HEK293 (cell line): ENCODE measurements at regions not wholly inside any gene's neighbourhood (a gene's known extent, or its start where the extent isn't known, plus 50 kb on each side); places are given as distances from the start of the nearest gene placed in this dataset.

ENCODE experiments used
- CTCF ChIA-PET: fragments of 350-600 bp; formaldehyde crosslinking; extraction: SDS; loops from one replicate; lab custom pipeline; 2021; ENCODE audit warnings: antibody characterized with exemption; lab: Yijun Ruan, JAX
- POLR2A ChIA-PET: fragments of 300-600 bp; formaldehyde crosslinking; extraction: SDS; loops from one replicate; lab custom pipeline; 2020; ENCODE audit warnings: antibody characterized with exemption, inconsistent platforms; lab: Yijun Ruan, JAX
- H3K27ac ChIP-seq: fragments of 200-500 bp; sonication (Bioruptor generic); 2 replicates; pipeline ENCODE4 v1.5.1; 2014; ENCODE audit warnings: low read depth, low read length, control low read depth, inconsistent platforms; ENCODE audit errors: extremely low read depth
- H3K36me3 ChIP-seq, 2 experiments: fragments of 200-500 bp in 1 of 2; sonication (Bioruptor generic) in 1 of 2; 1 replicate in 1 of 2; 2 replicates in 1 of 2; pipeline ENCODE4 v1.5.1; 2014 to 2017; ENCODE audit warnings: inconsistent platforms in 2 of 2, low read length in 2 of 2; ENCODE audit not compliant: control insufficient read depth in 2 of 2, insufficient read depth in 1 of 2
- H3K4me1 ChIP-seq: fragments of 200-500 bp; sonication (Bioruptor generic); 2 replicates; pipeline ENCODE4 v1.5.1; 2014; ENCODE audit warnings: mild to moderate bottlenecking, low read length, inconsistent platforms; ENCODE audit not compliant: control insufficient read depth, insufficient read depth
- H3K4me3 ChIP-seq: 2 replicates; pipeline ENCODE4 v1.5.1; 2011; ENCODE audit warnings: low read depth, mild to moderate bottlenecking, control low read depth, low read length, moderate library complexity
- H3K9me3 ChIP-seq: fragments of 200-500 bp; sonication (Bioruptor generic); 2 replicates; pipeline ENCODE4 v1.5.1; 2014; ENCODE audit warnings: low read depth, low read length, inconsistent platforms; ENCODE audit not compliant: control insufficient read depth, insufficient read depth
- GLI4 ChIP-seq: fragments of 450-650 bp; formaldehyde crosslinking; IDR thresholded peaks from 2 replicates; pipeline ENCODE4 v1.5.1; 2016; ENCODE audit warnings: missing biosample characterization, missing genetic modification characterization
- MEIS1 ChIP-seq: sonication (generic); formaldehyde crosslinking; IDR thresholded peaks from 2 replicates; pipeline ENCODE4 v1.8.1; 2022; ENCODE audit warnings: missing genetic modification reagents, mild to moderate bottlenecking, borderline replicate concordance
- SETDB1 ChIP-seq: IDR thresholded peaks from one replicate; pipeline ENCODE4 v1.6.1; 2017; ENCODE audit warnings: mild to moderate bottlenecking, low read length, moderate library complexity, mixed read lengths; ENCODE audit not compliant: insufficient read length
- SP2 ChIP-seq: fragments of 450-650 bp; formaldehyde crosslinking; IDR thresholded peaks from 2 replicates; pipeline ENCODE4 v1.5.1; 2016; ENCODE audit warnings: missing biosample characterization, missing genetic modification characterization
- TCF7L2 ChIP-seq: IDR thresholded peaks from 2 replicates; pipeline ENCODE4 v1.6.1; 2011; ENCODE audit warnings: low read depth, mild to moderate bottlenecking, inconsistent platforms, low read length, moderate library complexity, borderline replicate concordance
- ZNF112 ChIP-seq: fragments of 450-650 bp; formaldehyde crosslinking; IDR thresholded peaks from 2 replicates; pipeline ENCODE4 v1.5.0; 2017; ENCODE audit warnings: missing biosample characterization, missing genetic modification characterization
- ZNF266 ChIP-seq: fragments of 450-650 bp; formaldehyde crosslinking; IDR thresholded peaks from 2 replicates; pipeline ENCODE4 v1.5.1; 2016; ENCODE audit warnings: missing biosample characterization, missing genetic modification characterization, low read depth
- ZNF561 ChIP-seq: fragments of 450-650 bp; IDR thresholded peaks from 2 replicates; pipeline ENCODE4 v1.5.1; 2018; ENCODE audit warnings: missing biosample characterization, missing genetic modification characterization, borderline replicate concordance
- ZNF701 ChIP-seq: fragments of 450-650 bp; formaldehyde crosslinking; IDR thresholded peaks from 2 replicates; pipeline ENCODE4 v1.5.1; 2016; ENCODE audit warnings: missing biosample characterization, missing genetic modification characterization
- ZNF776 ChIP-seq: fragments of 450-650 bp; formaldehyde crosslinking; IDR thresholded peaks from 2 replicates; pipeline ENCODE4 v1.5.0; 2017; ENCODE audit warnings: missing biosample characterization, missing genetic modification characterization, borderline replicate concordance
- ZNF791 ChIP-seq: fragments of 450-650 bp; formaldehyde crosslinking; IDR thresholded peaks from 2 replicates; pipeline ENCODE4 v1.5.1; 2016; ENCODE audit warnings: missing biosample characterization, missing genetic modification characterization
- TF ChIP-seq, protein P1 (sequence below): fragments of 450-650 bp; formaldehyde crosslinking; conservative IDR thresholded peaks from 2 replicates; pipeline ENCODE4 v1.5.1; 2016; ENCODE audit warnings: low read depth, missing biosample characterization, missing genetic modification characterization
- TF ChIP-seq, protein P2 (sequence below): fragments of 450-650 bp; formaldehyde crosslinking; IDR thresholded peaks from 2 replicates; pipeline ENCODE4 v1.5.1; 2017; ENCODE audit warnings: missing biosample characterization, missing genetic modification characterization
- TF ChIP-seq, protein P3 (sequence below): fragments of 450-650 bp; formaldehyde crosslinking; IDR thresholded peaks from 2 replicates; pipeline ENCODE4 v1.5.0; 2017; ENCODE audit warnings: missing biosample characterization, missing genetic modification characterization, borderline replicate concordance
- TF ChIP-seq, protein P4 (sequence below): fragments of 450-650 bp; formaldehyde crosslinking; conservative IDR thresholded peaks from 2 replicates; pipeline ENCODE4 v1.5.1; 2016; ENCODE audit warnings: low read depth, missing biosample characterization, missing genetic modification characterization

DNA sequence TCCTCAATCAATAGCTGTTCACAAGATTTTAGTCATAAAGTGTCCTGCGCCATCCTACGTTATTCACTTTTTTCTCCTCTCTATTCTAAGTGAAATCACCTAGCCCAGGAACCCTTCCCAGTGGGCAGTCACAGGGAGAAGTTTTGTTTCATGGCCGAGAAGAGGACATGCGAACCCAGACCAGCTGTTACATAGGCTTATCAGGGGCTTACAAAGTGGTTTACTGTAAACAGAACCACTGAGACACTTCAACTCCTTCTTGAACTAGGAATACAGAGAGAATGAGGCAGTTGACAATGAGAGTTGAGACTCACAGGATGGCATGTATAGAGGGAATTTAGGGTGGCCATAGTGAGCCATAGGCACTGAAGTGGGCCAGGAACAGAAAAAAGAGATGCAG is 246.9 kb upstream of the GLI3 start (continued):
- no peak for TF ChIP-seq ZNF561
- TF ChIP-seq, protein P1, sequence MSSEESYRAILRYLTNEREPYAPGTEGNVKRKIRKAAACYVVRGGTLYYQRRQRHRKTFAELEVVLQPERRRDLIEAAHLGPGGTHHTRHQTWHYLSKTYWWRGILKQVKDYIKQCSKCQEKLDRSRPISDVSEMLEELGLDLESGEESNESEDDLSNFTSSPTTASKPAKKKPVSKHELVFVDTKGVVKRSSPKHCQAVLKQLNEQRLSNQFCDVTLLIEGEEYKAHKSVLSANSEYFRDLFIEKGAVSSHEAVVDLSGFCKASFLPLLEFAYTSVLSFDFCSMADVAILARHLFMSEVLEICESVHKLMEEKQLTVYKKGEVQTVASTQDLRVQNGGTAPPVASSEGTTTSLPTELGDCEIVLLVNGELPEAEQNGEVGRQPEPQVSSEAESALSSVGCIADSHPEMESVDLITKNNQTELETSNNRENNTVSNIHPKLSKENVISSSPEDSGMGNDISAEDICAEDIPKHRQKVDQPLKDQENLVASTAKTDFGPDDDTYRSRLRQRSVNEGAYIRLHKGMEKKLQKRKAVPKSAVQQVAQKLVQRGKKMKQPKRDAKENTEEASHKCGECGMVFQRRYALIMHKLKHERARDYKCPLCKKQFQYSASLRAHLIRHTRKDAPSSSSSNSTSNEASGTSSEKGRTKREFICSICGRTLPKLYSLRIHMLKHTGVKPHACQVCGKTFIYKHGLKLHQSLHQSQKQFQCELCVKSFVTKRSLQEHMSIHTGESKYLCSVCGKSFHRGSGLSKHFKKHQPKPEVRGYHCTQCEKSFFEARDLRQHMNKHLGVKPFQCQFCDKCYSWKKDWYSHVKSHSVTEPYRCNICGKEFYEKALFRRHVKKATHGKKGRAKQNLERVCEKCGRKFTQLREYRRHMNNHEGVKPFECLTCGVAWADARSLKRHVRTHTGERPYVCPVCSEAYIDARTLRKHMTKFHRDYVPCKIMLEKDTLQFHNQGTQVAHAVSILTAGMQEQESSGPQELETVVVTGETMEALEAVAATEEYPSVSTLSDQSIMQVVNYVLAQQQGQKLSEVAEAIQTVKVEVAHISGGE (tag by site-specific recombination), result no peak
- TF ChIP-seq, all 188 proteins: peak for 0

DNA sequence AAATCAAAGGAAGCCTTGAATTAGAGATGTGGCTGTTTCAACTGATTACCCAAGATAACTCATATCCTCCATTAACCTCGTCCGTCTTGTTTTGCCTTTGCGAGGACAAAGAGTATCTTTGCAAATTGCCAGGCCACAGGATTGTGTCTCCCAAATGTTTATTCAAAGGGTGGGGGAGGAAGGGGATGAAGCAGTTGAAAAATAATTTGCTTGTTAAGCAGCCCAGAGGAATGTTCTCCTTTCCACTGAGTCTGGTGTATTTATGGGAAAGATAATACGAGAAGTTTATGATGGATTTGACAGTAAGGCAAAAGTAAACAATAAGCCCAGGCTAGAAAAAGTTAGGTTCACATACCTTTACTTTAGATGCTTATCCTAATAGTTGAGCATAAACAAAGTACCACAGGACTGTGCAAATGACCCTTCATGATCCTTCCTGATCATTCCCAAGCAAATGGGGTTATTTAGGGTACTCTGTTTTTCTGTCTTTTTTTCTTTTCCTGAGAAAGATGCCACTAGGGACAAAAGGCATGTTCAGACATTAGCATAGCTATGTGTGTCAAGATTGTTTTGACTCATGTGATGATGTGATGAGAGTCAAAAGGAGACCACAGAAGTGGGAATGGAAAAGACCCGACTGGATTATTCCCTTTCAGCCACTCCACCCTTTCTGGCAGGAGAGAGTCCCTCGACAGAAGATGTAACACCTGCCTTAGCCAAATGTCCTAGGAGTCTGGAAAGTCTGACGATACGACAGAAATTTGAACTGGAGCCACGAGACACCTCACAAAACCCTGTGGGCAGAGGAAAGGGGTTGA is 243.0 kb upstream of the GLI3 start:
- no peaks in the 10 kb centered on the region for H3K36me3 ChIP-seq
- no peak overlapping the region for H3K4me3 ChIP-seq
- no peak overlapping the region for H3K27ac ChIP-seq
- H3K4me1 ChIP-seq, result peaks cover 3% of the 10 kb centered on the region; the same call in 1 of the 2 replicates
- TF ChIP-seq, protein P1 (tag by site-specific recombination), result no peak
- TF ChIP-seq SP2 (tag by site-specific recombination), result no peak
- TF ChIP-seq, protein P2, sequence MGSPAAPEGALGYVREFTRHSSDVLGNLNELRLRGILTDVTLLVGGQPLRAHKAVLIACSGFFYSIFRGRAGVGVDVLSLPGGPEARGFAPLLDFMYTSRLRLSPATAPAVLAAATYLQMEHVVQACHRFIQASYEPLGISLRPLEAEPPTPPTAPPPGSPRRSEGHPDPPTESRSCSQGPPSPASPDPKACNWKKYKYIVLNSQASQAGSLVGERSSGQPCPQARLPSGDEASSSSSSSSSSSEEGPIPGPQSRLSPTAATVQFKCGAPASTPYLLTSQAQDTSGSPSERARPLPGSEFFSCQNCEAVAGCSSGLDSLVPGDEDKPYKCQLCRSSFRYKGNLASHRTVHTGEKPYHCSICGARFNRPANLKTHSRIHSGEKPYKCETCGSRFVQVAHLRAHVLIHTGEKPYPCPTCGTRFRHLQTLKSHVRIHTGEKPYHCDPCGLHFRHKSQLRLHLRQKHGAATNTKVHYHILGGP (tag by site-specific recombination), result no peak
- H3K9me3 ChIP-seq, result no peaks in the 10 kb centered on the region
- POLR2A ChIA-PET, result no interaction called here
- CTCF ChIA-PET, result interaction anchor here (0.6 to 0.7 kb wide), 2 partner anchors 11 to 355 kb away, joined by 4 read pairs; no protein-coding TSS in a partner anchor

DNA sequence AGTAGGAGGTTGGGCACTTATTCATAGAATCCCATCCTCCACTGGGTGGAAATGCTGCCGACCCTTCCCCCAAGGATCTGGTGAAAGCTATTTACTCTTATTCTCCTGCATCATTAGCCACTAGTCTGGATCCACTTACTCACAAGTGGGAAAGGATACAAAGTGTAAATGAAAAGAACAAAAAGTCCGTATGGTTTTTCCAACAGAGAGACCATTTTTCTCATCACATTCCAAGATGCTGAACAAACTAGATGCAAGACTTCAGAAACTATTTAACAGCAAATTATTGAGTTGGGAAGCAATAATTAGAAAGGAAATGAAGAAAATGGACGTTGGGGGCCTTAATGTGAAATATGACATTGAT is 242.4 kb upstream of the GLI3 start:
- Histone ChIP-seq H3K36me3 (no peaks in the 10 kb centered on the region), H3K9me3 (no peaks in the 10 kb centered on the region), H3K27ac (no peak overlapping the region), H3K4me3 (no peak overlapping the region), H3K4me1 (peaks cover 3% of the 10 kb centered on the region; the same call in 1 of the 2 replicates)
- CTCF ChIA-PET, result no interaction called here
- POLR2A ChIA-PET, result no interaction called here
- TF ChIP-seq ZNF701, result no peak
- no peak for TF ChIP-seq ZNF266 (tag by site-specific recombination)
- TF ChIP-seq ZNF776, result no peak
- TF ChIP-seq MEIS1 (CRISPR knock-in tag), result no peak
- no peak for TF ChIP-seq SETDB1
- no peak for TF ChIP-seq ZNF112 (tag by site-specific recombination)
- TF ChIP-seq GLI4 (tag by site-specific recombination), result no peak
- TF ChIP-seq ZNF791 (tag by site-specific recombination), result no peak
- TF ChIP-seq, protein P3, sequence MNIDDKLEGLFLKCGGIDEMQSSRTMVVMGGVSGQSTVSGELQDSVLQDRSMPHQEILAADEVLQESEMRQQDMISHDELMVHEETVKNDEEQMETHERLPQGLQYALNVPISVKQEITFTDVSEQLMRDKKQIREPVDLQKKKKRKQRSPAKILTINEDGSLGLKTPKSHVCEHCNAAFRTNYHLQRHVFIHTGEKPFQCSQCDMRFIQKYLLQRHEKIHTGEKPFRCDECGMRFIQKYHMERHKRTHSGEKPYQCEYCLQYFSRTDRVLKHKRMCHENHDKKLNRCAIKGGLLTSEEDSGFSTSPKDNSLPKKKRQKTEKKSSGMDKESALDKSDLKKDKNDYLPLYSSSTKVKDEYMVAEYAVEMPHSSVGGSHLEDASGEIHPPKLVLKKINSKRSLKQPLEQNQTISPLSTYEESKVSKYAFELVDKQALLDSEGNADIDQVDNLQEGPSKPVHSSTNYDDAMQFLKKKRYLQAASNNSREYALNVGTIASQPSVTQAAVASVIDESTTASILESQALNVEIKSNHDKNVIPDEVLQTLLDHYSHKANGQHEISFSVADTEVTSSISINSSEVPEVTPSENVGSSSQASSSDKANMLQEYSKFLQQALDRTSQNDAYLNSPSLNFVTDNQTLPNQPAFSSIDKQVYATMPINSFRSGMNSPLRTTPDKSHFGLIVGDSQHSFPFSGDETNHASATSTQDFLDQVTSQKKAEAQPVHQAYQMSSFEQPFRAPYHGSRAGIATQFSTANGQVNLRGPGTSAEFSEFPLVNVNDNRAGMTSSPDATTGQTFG, result no peak
- TF ChIP-seq, protein P4, sequence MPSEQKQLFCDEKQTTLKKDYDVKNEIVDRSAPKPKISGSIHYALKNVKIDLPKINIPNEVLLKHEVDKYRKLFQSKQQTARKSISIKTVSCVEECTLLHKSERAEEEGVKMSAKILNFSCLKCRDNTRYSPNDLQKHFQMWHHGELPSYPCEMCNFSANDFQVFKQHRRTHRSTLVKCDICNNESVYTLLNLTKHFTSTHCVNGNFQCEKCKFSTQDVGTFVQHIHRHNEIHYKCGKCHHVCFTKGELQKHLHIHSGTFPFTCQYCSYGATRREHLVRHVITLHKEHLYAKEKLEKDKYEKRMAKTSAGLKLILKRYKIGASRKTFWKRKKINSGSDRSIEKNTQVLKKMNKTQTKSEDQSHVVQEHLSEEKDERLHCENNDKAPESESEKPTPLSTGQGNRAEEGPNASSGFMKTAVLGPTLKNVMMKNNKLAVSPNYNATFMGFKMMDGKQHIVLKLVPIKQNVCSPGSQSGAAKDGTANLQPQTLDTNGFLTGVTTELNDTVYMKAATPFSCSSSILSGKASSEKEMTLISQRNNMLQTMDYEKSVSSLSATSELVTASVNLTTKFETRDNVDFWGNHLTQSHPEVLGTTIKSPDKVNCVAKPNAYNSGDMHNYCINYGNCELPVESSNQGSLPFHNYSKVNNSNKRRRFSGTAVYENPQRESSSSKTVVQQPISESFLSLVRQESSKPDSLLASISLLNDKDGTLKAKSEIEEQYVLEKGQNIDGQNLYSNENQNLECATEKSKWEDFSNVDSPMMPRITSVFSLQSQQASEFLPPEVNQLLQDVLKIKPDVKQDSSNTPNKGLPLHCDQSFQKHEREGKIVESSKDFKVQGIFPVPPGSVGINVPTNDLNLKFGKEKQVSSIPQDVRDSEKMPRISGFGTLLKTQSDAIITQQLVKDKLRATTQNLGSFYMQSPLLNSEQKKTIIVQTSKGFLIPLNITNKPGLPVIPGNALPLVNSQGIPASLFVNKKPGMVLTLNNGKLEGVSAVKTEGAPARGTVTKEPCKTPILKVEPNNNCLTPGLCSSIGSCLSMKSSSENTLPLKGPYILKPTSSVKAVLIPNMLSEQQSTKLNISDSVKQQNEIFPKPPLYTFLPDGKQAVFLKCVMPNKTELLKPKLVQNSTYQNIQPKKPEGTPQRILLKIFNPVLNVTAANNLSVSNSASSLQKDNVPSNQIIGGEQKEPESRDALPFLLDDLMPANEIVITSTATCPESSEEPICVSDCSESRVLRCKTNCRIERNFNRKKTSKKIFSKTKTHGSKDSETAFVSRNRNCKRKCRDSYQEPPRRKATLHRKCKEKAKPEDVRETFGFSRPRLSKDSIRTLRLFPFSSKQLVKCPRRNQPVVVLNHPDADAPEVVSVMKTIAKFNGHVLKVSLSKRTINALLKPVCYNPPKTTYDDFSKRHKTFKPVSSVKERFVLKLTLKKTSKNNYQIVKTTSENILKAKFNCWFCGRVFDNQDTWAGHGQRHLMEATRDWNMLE, result no peak
- TF ChIP-seq TCF7L2, result no peak
